ENCODE measurements at regions not wholly inside any gene's neighbourhood (a gene's known extent, or its start where the extent isn't known, plus 50 kb on each side); places are given as distances from the start of the nearest gene placed in this dataset. TPM values are rescaled to one million over a fixed set of nuclear protein-coding genes. Genes with fewer than 3 reads are reported as not detected.
A peak's percentile ranks its signal among the peaks of the same experiment; 100 is the strongest.

DNA sequence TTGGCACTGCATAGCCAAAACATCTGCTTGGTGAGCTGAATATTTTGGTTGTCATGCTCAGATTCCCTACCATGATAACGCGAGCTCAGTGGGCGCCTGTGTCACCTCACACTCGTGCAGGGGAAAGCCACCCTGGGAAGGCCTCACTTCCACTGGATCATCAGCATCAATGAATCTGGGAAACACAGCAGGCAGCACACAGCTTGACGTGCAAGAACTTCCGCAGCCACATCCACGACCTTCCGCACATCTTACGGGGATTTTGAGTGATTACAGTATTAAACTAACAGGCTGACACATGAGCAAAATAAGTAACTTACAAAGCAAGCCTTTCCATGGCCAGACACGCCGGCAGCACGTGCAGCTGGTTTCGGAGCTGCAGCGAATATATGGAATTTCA is 54.7 kb upstream of the FOXF1 start:
- TF ChIP-seq, protein P1, sequence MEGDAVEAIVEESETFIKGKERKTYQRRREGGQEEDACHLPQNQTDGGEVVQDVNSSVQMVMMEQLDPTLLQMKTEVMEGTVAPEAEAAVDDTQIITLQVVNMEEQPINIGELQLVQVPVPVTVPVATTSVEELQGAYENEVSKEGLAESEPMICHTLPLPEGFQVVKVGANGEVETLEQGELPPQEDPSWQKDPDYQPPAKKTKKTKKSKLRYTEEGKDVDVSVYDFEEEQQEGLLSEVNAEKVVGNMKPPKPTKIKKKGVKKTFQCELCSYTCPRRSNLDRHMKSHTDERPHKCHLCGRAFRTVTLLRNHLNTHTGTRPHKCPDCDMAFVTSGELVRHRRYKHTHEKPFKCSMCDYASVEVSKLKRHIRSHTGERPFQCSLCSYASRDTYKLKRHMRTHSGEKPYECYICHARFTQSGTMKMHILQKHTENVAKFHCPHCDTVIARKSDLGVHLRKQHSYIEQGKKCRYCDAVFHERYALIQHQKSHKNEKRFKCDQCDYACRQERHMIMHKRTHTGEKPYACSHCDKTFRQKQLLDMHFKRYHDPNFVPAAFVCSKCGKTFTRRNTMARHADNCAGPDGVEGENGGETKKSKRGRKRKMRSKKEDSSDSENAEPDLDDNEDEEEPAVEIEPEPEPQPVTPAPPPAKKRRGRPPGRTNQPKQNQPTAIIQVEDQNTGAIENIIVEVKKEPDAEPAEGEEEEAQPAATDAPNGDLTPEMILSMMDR (IDR thresholded peaks at IDR 0.05; ENCODE audit: insufficient read depth, low read depth, low read length): no peak
- DNase-seq (ENCODE audit: low read depth): no peak
- H3K4me3 ChIP-seq (ENCODE audit: low read depth, low read length): no peak overlapping the region

DNA sequence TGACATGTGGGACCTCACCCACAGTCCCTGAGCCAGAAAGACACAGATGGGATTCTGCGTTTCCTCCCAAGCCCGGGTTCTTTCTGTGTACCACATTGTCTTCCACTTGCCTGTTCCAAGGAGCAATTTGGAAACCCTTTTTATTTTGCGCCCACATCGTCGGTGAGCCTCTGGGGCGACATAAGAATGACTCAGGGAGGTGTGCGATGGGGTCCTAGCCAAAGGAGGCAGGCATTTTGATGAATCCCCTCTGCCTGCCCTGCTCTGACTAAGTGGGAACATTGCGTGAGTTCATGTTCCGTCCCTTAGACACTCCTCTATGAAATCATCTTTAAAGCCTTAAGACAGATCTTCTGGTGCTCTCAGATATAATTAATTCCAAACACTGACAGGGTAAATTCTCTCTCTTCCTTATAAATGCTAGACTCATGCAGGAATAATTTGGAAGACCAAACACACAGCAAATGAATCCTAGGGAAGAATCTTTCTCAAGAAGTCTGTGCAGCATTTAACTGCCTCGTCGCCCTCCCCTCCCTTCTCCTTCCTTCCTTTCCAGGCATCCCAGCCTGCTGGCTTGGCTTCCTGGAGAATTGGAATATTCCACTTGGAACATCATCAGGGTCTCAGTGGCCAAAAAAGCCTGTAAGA is 52.7 kb upstream of the FOXF1 start:
- DNase-seq (ENCODE audit: low read depth): peak; percentile 88
- TF ChIP-seq, protein P1 (IDR thresholded peaks at IDR 0.05; ENCODE audit: insufficient read depth, low read depth, low read length): no peak
- no peak overlapping the region for H3K4me3 ChIP-seq (ENCODE audit: low read depth, low read length)

DNA sequence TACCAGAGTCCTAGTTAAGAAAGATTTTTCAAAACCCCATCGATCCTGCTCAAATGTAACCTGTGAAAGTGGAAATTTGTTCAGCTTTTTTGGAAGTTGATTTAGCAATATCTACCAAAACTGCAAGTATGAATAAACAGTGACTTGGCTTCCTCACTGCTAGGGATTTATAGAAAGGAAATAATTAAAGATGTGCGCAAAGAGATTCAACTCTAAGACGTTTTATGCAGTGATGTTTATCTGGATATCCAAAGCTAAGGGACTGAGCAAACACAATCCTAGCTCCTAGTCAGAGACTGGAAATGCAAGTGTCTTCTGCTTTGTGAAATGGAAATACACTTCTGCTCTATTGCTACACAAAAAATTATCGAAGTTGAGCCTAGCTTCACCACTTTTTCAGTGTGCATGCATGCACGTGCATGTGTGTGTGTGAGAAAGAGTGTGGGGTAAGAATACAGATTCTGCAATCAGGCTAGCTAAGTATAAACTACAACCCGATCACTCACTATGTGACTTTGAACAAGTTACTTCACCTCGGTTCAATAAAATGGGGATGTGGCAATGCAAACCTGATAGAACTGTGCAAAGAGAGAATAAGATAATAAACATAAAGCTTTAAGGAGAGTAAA is 52.1 kb upstream of the FOXF1 start:
- DNase-seq (ENCODE audit: low read depth): peak; percentile 68
- H3K4me3 ChIP-seq (ENCODE audit: low read depth, low read length): no peak overlapping the region
- TF ChIP-seq, protein P1 (IDR thresholded peaks at IDR 0.05; ENCODE audit: insufficient read depth, low read depth, low read length): no peak

DNA sequence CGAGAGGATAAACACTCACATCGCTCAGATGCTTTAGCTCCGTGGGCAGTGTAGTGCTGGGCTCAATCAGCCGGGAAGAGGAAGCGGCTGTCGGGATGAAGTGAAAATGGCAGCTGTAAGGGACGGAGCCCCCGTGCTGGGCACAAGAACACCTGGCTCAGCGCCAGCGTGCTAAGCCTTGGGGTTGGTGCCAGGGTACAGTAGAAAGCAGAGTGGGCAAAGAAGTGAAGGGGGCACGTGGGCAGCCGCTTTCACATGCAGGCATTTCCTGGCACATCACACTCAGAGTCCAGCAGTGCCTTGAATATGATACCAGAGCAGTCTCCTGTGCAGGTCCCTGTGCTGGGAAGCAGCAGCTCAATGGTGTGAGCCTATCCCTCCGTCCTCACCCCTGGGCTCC is 51.1 kb upstream of the FOXF1 start:
- no peak for DNase-seq (ENCODE audit: low read depth)
- TF ChIP-seq, protein P1 (IDR thresholded peaks at IDR 0.05; ENCODE audit: insufficient read depth, low read depth, low read length): no peak
- H3K4me3 ChIP-seq (ENCODE audit: low read depth, low read length): no peak overlapping the region

Small RNA genes in the stretch of these regions (small RNA-seq; reads per million reads assigned to genes)
- gene RF00019: not detected

Measured in fibroblast of villous mesenchyme (primary cell).